ENCODE measurements at regions not wholly inside any gene's neighbourhood (a gene's known extent, or its start where the extent isn't known, plus 50 kb on each side); places are given as distances from the start of the nearest gene placed in this dataset.
"Not testable (repeated sequence)": the region's sequence is repeated elsewhere in the genome, so short reads cannot be mapped to it uniquely, and the experiment has no call there.

- H3K36me3 ChIP-seq (ENCODE audit: control insufficient read depth in 2 of 2, insufficient read depth in 2 of 2, low read length in 1 of 2); H3K27ac ChIP-seq (ENCODE audit: low read depth in 1 of 2, low read length in 1 of 2); H3K4me3 ChIP-seq (ENCODE audit: low read length in 2 of 2); H3K27me3 ChIP-seq (ENCODE audit: control insufficient read depth in 2 of 2, insufficient read depth in 1 of 2, low read length in 1 of 2); H3K9me3 ChIP-seq (ENCODE audit: control insufficient read depth in 2 of 2, insufficient read depth in 1 of 2, low read length in 1 of 2); DNase-seq (ENCODE audit: low read depth in 6 of 9, low spot score in 9 of 9); H3K4me1 ChIP-seq (ENCODE audit: control insufficient read depth in 2 of 2, insufficient read depth in 2 of 2, low read length in 2 of 2): not testable (repeated sequence)
- WGBS, result 97% methylated on average over 4 of the region's 4 CpGs
These were observed 91.9 kb upstream of the ALDH1A1 start for GRCh38 chr9:73044776-73045175.

GRCh38 chr9:73042155-73042554 is 89.3 kb upstream of the ALDH1A1 start:
- WGBS, result 99% methylated on average over 1 of the region's 1 CpG
- no peaks in the 10 kb centered on the region for H3K36me3 ChIP-seq (ENCODE audit: control insufficient read depth in 2 of 2, insufficient read depth in 2 of 2, low read length in 1 of 2)
- H3K27me3 ChIP-seq (ENCODE audit: control insufficient read depth in 2 of 2, insufficient read depth in 1 of 2, low read length in 1 of 2), result no peaks in the 10 kb centered on the region
- H3K9me3 ChIP-seq (ENCODE audit: control insufficient read depth in 2 of 2, insufficient read depth in 1 of 2, low read length in 1 of 2), result no peaks in the 10 kb centered on the region
- H3K4me1 ChIP-seq (ENCODE audit: control insufficient read depth in 2 of 2, insufficient read depth in 2 of 2, low read length in 2 of 2), result no peaks in the 10 kb centered on the region
- no peak overlapping the region for H3K4me3 ChIP-seq (ENCODE audit: low read length in 2 of 2)
- no peak overlapping the region for H3K27ac ChIP-seq (ENCODE audit: low read depth in 1 of 2, low read length in 1 of 2)
- no peak for DNase-seq (ENCODE audit: low read depth in 6 of 9, low spot score in 9 of 9)

GRCh38 chr9:73039271-73040263 is 86.7 kb upstream of the ALDH1A1 start:
- Histone ChIP-seq H3K27me3 (ENCODE audit: control insufficient read depth in 2 of 2, insufficient read depth in 1 of 2, low read length in 1 of 2) (no peaks in the 10 kb centered on the region), H3K4me1 (ENCODE audit: control insufficient read depth in 2 of 2, insufficient read depth in 2 of 2, low read length in 2 of 2) (no peaks in the 10 kb centered on the region), H3K9me3 (ENCODE audit: control insufficient read depth in 2 of 2, insufficient read depth in 1 of 2, low read length in 1 of 2) (no peaks in the 10 kb centered on the region), H3K27ac (ENCODE audit: low read depth in 1 of 2, low read length in 1 of 2) (no peak overlapping the region), H3K36me3 (ENCODE audit: control insufficient read depth in 2 of 2, insufficient read depth in 2 of 2, low read length in 1 of 2) (no peaks in the 10 kb centered on the region), H3K4me3 (ENCODE audit: low read length in 2 of 2) (no peak overlapping the region)
- no peak for DNase-seq (ENCODE audit: low read depth in 6 of 9, low spot score in 9 of 9)
- 90% methylated on average over 3 of the region's 3 CpGs for WGBS

DNA sequence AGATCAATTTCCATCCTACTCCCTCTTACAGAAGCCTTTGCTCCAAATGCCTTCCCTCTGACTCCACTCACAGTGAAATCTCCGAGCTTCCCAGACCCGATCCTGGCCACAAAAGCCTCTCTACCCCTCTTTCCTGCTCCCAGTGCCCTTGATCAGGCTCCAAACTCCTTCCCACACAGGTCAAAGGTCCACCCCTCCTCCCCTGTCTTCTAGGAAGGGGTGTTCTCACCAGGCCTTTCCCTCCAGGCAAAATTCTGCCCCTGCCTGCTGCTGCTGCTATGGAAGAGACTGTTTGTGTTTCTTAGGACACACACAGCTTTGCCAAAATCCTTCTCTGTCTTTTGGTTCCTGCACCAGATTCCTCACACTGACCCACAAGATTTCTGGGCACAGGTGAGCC is 85.8 kb upstream of the ALDH1A1 start:
- no peaks in the 10 kb centered on the region for H3K4me1 ChIP-seq (ENCODE audit: control insufficient read depth in 2 of 2, insufficient read depth in 2 of 2, low read length in 2 of 2)
- no peaks in the 10 kb centered on the region for H3K9me3 ChIP-seq (ENCODE audit: control insufficient read depth in 2 of 2, insufficient read depth in 1 of 2, low read length in 1 of 2)
- WGBS, result 92% methylated on average over 2 of the region's 2 CpGs
- H3K36me3 ChIP-seq (ENCODE audit: control insufficient read depth in 2 of 2, insufficient read depth in 2 of 2, low read length in 1 of 2), result no peaks in the 10 kb centered on the region
- no peak overlapping the region for H3K4me3 ChIP-seq (ENCODE audit: low read length in 2 of 2)
- no peak overlapping the region for H3K27ac ChIP-seq (ENCODE audit: low read depth in 1 of 2, low read length in 1 of 2)
- no peaks in the 10 kb centered on the region for H3K27me3 ChIP-seq (ENCODE audit: control insufficient read depth in 2 of 2, insufficient read depth in 1 of 2, low read length in 1 of 2)
- no peak for DNase-seq (ENCODE audit: low read depth in 6 of 9, low spot score in 9 of 9)

DNA sequence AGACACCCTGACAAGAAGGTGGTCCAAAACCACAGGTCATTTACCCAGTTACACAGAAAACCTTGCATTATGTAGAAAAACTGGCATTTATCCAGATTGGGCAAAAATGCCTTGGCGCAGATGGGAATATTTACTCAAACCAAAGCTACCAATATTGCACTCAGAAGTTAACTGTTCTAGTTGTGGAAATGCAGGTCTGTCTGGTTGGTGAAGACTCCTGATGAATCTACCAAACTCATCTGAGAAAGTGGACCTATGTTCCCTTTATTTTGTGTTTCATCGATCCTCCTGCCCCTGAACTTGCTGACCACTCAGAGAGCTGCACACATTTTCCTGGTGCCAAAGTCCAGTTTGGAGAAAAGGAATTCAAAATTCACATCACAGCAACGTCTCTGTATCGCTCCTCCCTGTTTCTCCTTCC is 85.2 kb upstream of the ALDH1A1 start:
- no peaks in the 10 kb centered on the region for H3K27me3 ChIP-seq (ENCODE audit: control insufficient read depth in 2 of 2, insufficient read depth in 1 of 2, low read length in 1 of 2)
- H3K9me3 ChIP-seq (ENCODE audit: control insufficient read depth in 2 of 2, insufficient read depth in 1 of 2, low read length in 1 of 2), result no peaks in the 10 kb centered on the region
- WGBS, result 93% methylated on average over 4 of the region's 4 CpGs
- no peaks in the 10 kb centered on the region for H3K4me1 ChIP-seq (ENCODE audit: control insufficient read depth in 2 of 2, insufficient read depth in 2 of 2, low read length in 2 of 2)
- DNase-seq (ENCODE audit: low read depth in 6 of 9, low spot score in 9 of 9), result no peak
- no peaks in the 10 kb centered on the region for H3K36me3 ChIP-seq (ENCODE audit: control insufficient read depth in 2 of 2, insufficient read depth in 2 of 2, low read length in 1 of 2)
- H3K4me3 ChIP-seq (ENCODE audit: low read length in 2 of 2), result no peak overlapping the region
- no peak overlapping the region for H3K27ac ChIP-seq (ENCODE audit: low read depth in 1 of 2, low read length in 1 of 2)

GRCh38 chr9:73037613-73038012 is 84.8 kb upstream of the ALDH1A1 start:
- DNase-seq (ENCODE audit: low read depth in 6 of 9, low spot score in 9 of 9), result no peak
- H3K27me3 ChIP-seq (ENCODE audit: control insufficient read depth in 2 of 2, insufficient read depth in 1 of 2, low read length in 1 of 2), result no peaks in the 10 kb centered on the region
- H3K4me1 ChIP-seq (ENCODE audit: control insufficient read depth in 2 of 2, insufficient read depth in 2 of 2, low read length in 2 of 2), result no peaks in the 10 kb centered on the region
- H3K36me3 ChIP-seq (ENCODE audit: control insufficient read depth in 2 of 2, insufficient read depth in 2 of 2, low read length in 1 of 2), result no peaks in the 10 kb centered on the region
- H3K27ac ChIP-seq (ENCODE audit: low read depth in 1 of 2, low read length in 1 of 2), result no peak overlapping the region
- no peak overlapping the region for H3K4me3 ChIP-seq (ENCODE audit: low read length in 2 of 2)
- H3K9me3 ChIP-seq (ENCODE audit: control insufficient read depth in 2 of 2, insufficient read depth in 1 of 2, low read length in 1 of 2), result no peaks in the 10 kb centered on the region
- 72% methylated on average over 3 of the region's 3 CpGs for WGBS

- no peak overlapping the region for H3K27ac ChIP-seq (ENCODE audit: low read depth in 1 of 2, low read length in 1 of 2)
- no peaks in the 10 kb centered on the region for H3K27me3 ChIP-seq (ENCODE audit: control insufficient read depth in 2 of 2, insufficient read depth in 1 of 2, low read length in 1 of 2)
- H3K36me3 ChIP-seq (ENCODE audit: control insufficient read depth in 2 of 2, insufficient read depth in 2 of 2, low read length in 1 of 2), result no peaks in the 10 kb centered on the region
- no peak for DNase-seq (ENCODE audit: low read depth in 6 of 9, low spot score in 9 of 9)
- no peak overlapping the region for H3K4me3 ChIP-seq (ENCODE audit: low read length in 2 of 2)
- H3K4me1 ChIP-seq (ENCODE audit: control insufficient read depth in 2 of 2, insufficient read depth in 2 of 2, low read length in 2 of 2), result no peaks in the 10 kb centered on the region
- 96% methylated on average over 2 of the region's 2 CpGs for WGBS
- H3K9me3 ChIP-seq (ENCODE audit: control insufficient read depth in 2 of 2, insufficient read depth in 1 of 2, low read length in 1 of 2), result no peaks in the 10 kb centered on the region
These were observed 82.1 kb upstream of the ALDH1A1 start for GRCh38 chr9:73034962-73035361.

- H3K4me3 ChIP-seq (ENCODE audit: low read length in 2 of 2), result no peak overlapping the region
- H3K27ac ChIP-seq (ENCODE audit: low read depth in 1 of 2, low read length in 1 of 2), result no peak overlapping the region
- no peaks in the 10 kb centered on the region for H3K9me3 ChIP-seq (ENCODE audit: control insufficient read depth in 2 of 2, insufficient read depth in 1 of 2, low read length in 1 of 2)
- no peaks in the 10 kb centered on the region for H3K36me3 ChIP-seq (ENCODE audit: control insufficient read depth in 2 of 2, insufficient read depth in 2 of 2, low read length in 1 of 2)
- 92% methylated on average over 1 of the region's 1 CpG for WGBS
- H3K4me1 ChIP-seq (ENCODE audit: control insufficient read depth in 2 of 2, insufficient read depth in 2 of 2, low read length in 2 of 2), result no peaks in the 10 kb centered on the region
- no peak for DNase-seq (ENCODE audit: low read depth in 6 of 9, low spot score in 9 of 9)
- H3K27me3 ChIP-seq (ENCODE audit: control insufficient read depth in 2 of 2, insufficient read depth in 1 of 2, low read length in 1 of 2), result no peaks in the 10 kb centered on the region
These were observed 78.5 kb upstream of the ALDH1A1 start for GRCh38 chr9:73031350-73031749.

- Histone ChIP-seq H3K9me3 (ENCODE audit: control insufficient read depth in 2 of 2, insufficient read depth in 1 of 2, low read length in 1 of 2) (no peaks in the 10 kb centered on the region), H3K4me3 (ENCODE audit: low read length in 2 of 2) (no peak overlapping the region), H3K27ac (ENCODE audit: low read depth in 1 of 2, low read length in 1 of 2) (no peak overlapping the region), H3K36me3 (ENCODE audit: control insufficient read depth in 2 of 2, insufficient read depth in 2 of 2, low read length in 1 of 2) (no peaks in the 10 kb centered on the region), H3K27me3 (ENCODE audit: control insufficient read depth in 2 of 2, insufficient read depth in 1 of 2, low read length in 1 of 2) (no peaks in the 10 kb centered on the region), H3K4me1 (ENCODE audit: control insufficient read depth in 2 of 2, insufficient read depth in 2 of 2, low read length in 2 of 2) (no peaks in the 10 kb centered on the region)
- DNase-seq (ENCODE audit: low read depth in 6 of 9, low spot score in 9 of 9), result no peak
- 96% methylated on average over 5 of the region's 5 CpGs for WGBS
These were observed 77.6 kb upstream of the ALDH1A1 start for GRCh38 chr9:73030370-73031030.

Measured in thymus (tissue), 11 donors.